A549 (cell line): ENCODE measurements at regions not wholly inside any gene's neighbourhood (a gene's known extent, or its start where the extent isn't known, plus 50 kb on each side); places are given as distances from the start of the nearest gene placed in this dataset.
A peak's percentile ranks its signal among the peaks of the same experiment; 100 is the strongest.

Experiments used
- EHMT2 ChIP-seq: fragments of 200-600 bp; sonication (generic); IDR thresholded peaks from 2 replicates; pipeline ENCODE4 v1.6.1; 2016; ENCODE audit warnings: antibody characterized with exemption, low read depth, mild to moderate bottlenecking, moderate library complexity
- FOSL2 ChIP-seq, 2 experiments: fragments of 450-650 bp in 1 of 2; fragments of >200 bp in 1 of 2; sonication (Bioruptor Twin) in 1 of 2; formaldehyde crosslinking; IDR thresholded peaks; 2 replicates each; pipeline versions ENCODE4 v1.5.0 to v1.6.1; 2016 to 2020; ENCODE audit warnings: mild to moderate bottlenecking in 1 of 2, moderate library complexity in 1 of 2
- KDM5A ChIP-seq: fragments of 200-600 bp; sonication (generic); IDR thresholded peaks from 2 replicates; pipeline ENCODE4 v1.6.1; 2016; ENCODE audit warnings: antibody characterized with exemption, mild to moderate bottlenecking
- MAFK ChIP-seq: fragments of 450-650 bp; IDR thresholded peaks from 2 replicates; pipeline ENCODE4 v1.6.1; 2014; ENCODE audit not compliant: partially characterized antibody
- MAZ ChIP-seq: fragments of 150-350 bp; IDR thresholded peaks from 2 replicates; pipeline ENCODE4 v1.6.1; 2014; ENCODE audit warnings: antibody characterized with exemption, low read depth, low read length, borderline replicate concordance
- MYC ChIP-seq: IDR thresholded peaks from 2 replicates; pipeline ENCODE4 v1.6.1; 2012; ENCODE audit warnings: mild to moderate bottlenecking, inconsistent platforms, low read length, improper control_type of control experiment, borderline replicate concordance
- NR3C1 ChIP-seq: fragments of >200 bp; sonication (Bioruptor Twin); formaldehyde crosslinking; IDR thresholded peaks from 3 replicates; pipeline ENCODE4 v1.6.1; 2017
- POLR2A ChIP-seq: IDR thresholded peaks from 2 replicates; pipeline ENCODE4 v1.6.1; 2012; ENCODE audit warnings: mild to moderate bottlenecking, low read length
- POLR2AphosphoS2 ChIP-seq: conservative IDR thresholded peaks from 2 replicates; pipeline ENCODE4 v1.6.1; 2012; ENCODE audit warnings: low read length, improper control_type of control experiment, inconsistent platforms
- RAD21 ChIP-seq, 2 experiments: fragments of >200 bp in 1 of 2; sonication (Bioruptor Twin) in 1 of 2; formaldehyde crosslinking in 1 of 2; IDR thresholded peaks in 1 of 2; conservative IDR thresholded peaks in 1 of 2; 2 replicates in 1 of 2; 3 replicates in 1 of 2; pipeline ENCODE4 v1.6.1; 2012 to 2018; ENCODE audit warnings: inconsistent platforms in 1 of 2
- SMC3 ChIP-seq: fragments of >200 bp; sonication (Bioruptor Twin); formaldehyde crosslinking; IDR thresholded peaks from 3 replicates; pipeline ENCODE4 v1.6.1; 2018; ENCODE audit warnings: inconsistent platforms
- SREBF2 ChIP-seq: fragments of 450-650 bp; IDR thresholded peaks from 2 replicates; pipeline ENCODE4 v1.6.1; 2014; ENCODE audit warnings: mild to moderate bottlenecking, moderate library complexity
- TF ChIP-seq, protein P1 (sequence below): fragments of >200 bp; sonication (Bioruptor Twin); formaldehyde crosslinking; IDR thresholded peaks from 3 replicates; pipeline ENCODE4 v1.5.1; 2016
- TF ChIP-seq, protein P2 (sequence below): fragments of 200-600 bp; sonication (generic); IDR thresholded peaks from 2 replicates; pipeline ENCODE4 v1.6.1; 2016; ENCODE audit warnings: antibody characterized with exemption, mild to moderate bottlenecking, moderate library complexity

DNA sequence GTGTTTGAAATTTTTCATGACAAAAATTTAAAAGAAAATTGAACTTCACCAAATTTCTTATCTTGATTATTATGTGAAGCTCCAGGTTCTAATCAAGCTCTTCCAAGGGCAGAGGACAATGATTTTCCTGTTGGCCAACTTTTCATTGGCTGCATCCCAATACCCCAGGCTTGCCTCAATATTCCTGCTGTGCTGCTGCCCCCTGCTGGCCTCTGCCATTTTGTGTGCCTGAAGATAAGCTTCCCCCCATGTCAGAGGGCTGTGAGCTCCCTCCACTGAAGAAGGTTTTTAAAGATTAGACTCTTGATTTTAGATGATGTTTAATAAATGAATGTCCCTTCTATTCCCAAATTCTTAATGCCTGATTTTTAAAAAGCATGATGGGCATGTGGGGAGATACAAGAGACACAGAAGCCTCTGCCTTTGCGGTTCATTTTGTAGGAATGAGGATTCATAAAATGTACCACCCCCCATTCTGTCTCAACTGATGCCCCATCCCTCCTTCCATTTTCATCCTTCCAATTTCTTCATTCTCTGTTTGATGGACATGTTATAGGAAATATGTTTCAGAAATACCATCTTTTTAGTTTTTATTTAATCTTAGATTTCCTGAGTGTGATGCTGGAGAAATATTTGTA is 76.7 kb upstream of the RGS6 start:
- TF ChIP-seq, protein P1, sequence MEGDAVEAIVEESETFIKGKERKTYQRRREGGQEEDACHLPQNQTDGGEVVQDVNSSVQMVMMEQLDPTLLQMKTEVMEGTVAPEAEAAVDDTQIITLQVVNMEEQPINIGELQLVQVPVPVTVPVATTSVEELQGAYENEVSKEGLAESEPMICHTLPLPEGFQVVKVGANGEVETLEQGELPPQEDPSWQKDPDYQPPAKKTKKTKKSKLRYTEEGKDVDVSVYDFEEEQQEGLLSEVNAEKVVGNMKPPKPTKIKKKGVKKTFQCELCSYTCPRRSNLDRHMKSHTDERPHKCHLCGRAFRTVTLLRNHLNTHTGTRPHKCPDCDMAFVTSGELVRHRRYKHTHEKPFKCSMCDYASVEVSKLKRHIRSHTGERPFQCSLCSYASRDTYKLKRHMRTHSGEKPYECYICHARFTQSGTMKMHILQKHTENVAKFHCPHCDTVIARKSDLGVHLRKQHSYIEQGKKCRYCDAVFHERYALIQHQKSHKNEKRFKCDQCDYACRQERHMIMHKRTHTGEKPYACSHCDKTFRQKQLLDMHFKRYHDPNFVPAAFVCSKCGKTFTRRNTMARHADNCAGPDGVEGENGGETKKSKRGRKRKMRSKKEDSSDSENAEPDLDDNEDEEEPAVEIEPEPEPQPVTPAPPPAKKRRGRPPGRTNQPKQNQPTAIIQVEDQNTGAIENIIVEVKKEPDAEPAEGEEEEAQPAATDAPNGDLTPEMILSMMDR, result peak; percentile 57
- no peak for TF ChIP-seq POLR2AphosphoS2
- TF ChIP-seq POLR2A, result no peak
- no peak for TF ChIP-seq EHMT2
- TF ChIP-seq FOSL2 (IDR thresholded peaks at IDR 0.05), result no peak
- TF ChIP-seq FOSL2 (CRISPR knock-in tag; IDR thresholded peaks at IDR 0.05), result no peak
- TF ChIP-seq, protein P2, sequence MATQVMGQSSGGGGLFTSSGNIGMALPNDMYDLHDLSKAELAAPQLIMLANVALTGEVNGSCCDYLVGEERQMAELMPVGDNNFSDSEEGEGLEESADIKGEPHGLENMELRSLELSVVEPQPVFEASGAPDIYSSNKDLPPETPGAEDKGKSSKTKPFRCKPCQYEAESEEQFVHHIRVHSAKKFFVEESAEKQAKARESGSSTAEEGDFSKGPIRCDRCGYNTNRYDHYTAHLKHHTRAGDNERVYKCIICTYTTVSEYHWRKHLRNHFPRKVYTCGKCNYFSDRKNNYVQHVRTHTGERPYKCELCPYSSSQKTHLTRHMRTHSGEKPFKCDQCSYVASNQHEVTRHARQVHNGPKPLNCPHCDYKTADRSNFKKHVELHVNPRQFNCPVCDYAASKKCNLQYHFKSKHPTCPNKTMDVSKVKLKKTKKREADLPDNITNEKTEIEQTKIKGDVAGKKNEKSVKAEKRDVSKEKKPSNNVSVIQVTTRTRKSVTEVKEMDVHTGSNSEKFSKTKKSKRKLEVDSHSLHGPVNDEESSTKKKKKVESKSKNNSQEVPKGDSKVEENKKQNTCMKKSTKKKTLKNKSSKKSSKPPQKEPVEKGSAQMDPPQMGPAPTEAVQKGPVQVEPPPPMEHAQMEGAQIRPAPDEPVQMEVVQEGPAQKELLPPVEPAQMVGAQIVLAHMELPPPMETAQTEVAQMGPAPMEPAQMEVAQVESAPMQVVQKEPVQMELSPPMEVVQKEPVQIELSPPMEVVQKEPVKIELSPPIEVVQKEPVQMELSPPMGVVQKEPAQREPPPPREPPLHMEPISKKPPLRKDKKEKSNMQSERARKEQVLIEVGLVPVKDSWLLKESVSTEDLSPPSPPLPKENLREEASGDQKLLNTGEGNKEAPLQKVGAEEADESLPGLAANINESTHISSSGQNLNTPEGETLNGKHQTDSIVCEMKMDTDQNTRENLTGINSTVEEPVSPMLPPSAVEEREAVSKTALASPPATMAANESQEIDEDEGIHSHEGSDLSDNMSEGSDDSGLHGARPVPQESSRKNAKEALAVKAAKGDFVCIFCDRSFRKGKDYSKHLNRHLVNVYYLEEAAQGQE, result no peak
- peak; percentile 71 to 79 for TF ChIP-seq RAD21 (conservative IDR thresholded peaks at IDR 0.05 in 1 of 2, IDR thresholded peaks at IDR 0.05 in 1 of 2)
- TF ChIP-seq KDM5A, result no peak
- no peak for TF ChIP-seq MAZ
- TF ChIP-seq MAFK, result no peak
- no peak for TF ChIP-seq MYC
- no peak for TF ChIP-seq SREBF2
- TF ChIP-seq NR3C1, result no peak
- peak; percentile 66 for TF ChIP-seq SMC3
